ENCODE measurements at regions not wholly inside any gene's neighbourhood (a gene's known extent, or its start where the extent isn't known, plus 50 kb on each side); places are given as distances from the start of the nearest gene placed in this dataset.
"Not testable (repeated sequence)": the region's sequence is repeated elsewhere in the genome, so short reads cannot be mapped to it uniquely, and the experiment has no call there.

DNA sequence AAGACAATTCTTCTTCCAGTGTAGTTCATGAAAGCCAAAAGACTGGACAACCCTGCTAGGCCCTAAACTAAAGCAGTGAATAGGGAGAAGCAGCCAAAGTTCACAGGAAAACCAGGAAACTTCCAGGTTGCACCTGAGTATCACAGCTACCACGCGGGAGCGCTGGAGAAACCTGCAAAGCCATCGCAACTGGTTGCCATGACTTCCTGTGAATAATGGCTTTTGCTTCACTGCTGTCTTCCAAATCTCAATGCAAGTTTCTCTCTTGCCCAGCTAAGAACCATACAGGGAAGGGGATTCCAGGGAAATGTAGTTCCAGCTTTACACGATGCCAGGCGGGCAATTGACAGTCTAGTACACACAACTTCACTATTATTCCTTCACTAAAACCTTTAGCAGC, 114.1 kb downstream of the GXYLT1 start:
- no peak for DNase-seq

DNA sequence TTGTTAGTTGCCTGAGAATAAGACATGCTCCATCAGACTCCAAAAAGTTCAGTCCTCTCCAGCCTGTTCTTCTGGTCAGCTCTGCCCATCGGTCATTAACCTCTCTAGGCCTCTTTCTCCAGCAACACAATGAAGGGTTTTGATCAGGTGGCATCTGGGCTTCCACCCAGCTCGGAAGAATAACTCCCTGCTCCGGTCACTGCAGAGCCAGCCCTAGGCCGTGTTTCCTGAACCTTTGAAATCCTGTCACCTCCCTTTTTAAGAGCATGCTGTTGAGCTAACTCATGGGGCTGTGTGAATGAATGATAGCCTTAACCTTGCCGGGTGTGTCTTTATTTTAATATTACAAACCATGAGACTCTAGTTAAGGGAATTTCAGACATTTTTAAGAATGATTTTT, 117.1 kb downstream of the GXYLT1 start:
- no peak for DNase-seq

DNA sequence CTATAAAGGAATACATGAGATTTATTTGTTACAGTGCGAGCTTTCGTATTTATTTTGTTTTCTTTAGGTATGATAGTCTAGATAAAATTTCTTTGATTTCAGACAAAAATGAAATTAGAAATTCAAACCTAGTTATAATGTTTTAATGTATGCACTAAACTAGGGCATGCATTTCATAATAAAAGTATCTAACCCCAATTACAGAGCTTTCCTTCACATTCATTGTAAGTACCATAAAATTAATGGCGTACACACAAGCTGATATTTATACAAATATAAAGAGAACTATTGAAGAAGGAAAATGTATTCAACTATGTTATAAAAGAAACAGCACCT, 120.2 kb downstream of the GXYLT1 start:
- DNase-seq = peak; percentile 38

DNA sequence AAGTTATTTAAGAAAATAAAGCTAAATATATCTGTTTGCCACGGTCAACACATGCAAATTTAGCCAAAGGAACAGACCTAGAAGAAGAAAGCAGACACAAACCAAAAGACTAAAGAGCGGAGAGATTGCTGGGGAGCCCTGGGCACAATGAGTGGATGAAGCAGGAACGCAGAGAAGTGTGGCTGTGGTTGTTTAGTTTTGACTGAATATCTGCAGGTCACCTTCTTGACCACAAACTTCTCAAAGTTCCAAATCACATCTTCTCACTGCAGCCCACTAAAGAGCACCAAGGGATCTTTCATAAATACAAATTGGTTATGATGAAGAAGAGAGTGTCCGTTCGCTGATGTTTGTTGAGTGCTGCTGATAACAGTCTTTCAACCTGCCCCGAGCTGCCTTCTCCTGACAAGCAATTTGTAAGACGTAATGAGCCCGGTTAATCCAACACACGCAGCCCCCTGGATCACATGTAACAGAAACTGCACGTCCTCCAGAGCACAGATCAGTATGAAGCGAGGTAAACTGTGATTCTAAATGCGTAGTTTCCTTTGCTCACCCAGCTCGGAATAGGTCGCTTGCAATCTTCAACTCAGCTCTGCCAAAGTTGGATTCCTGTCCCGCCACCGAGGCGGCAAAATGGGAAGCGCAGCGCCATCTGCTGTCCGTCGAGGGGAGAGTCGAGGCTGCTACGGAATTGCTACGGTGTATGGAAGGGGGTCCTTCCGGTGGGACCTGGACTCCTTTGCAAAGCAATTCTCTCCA, 120.8 kb downstream of the GXYLT1 start:
- peak; percentile 90 for DNase-seq

DNA sequence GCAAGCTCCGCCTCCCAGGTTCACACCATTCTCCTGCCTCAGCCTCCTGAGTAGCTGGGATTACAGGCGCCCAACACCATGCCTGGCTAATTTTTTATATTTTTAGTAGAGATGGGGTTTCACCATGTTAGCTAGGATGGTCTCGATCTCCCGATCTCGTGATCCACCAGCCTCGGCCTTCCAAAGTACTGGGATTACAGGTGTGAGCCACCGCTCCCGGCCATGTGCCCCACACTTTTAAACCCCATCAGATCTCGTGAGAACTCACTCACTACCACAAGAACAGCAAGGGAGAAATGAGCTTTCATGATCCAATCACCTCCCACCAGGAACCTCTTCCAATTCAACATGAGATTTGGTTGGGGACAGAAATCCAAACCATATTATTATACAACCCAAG, 122.7 kb downstream of the GXYLT1 start:
- not testable (repeated sequence) for DNase-seq

DNA sequence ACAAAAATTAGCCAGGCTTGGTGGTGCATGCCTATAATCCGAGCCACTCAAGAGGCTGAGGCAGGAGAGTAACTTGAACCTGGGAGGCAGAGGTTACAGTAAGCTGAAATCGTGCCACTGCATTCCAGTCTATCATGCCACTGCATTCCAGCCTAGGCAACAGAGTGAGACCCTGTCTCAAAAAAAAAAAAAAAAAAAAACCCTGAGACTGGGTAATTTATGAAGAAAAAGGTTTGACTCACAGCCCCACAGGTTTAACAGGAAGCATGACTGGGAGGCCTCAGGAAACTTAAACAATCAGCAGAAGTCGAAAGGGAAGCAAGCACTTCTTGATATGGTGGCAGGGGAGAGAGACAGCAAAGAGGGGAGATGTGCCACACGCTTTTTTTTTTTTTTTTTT, 123.2 kb downstream of the GXYLT1 start:
- DNase-seq = no peak

DNA sequence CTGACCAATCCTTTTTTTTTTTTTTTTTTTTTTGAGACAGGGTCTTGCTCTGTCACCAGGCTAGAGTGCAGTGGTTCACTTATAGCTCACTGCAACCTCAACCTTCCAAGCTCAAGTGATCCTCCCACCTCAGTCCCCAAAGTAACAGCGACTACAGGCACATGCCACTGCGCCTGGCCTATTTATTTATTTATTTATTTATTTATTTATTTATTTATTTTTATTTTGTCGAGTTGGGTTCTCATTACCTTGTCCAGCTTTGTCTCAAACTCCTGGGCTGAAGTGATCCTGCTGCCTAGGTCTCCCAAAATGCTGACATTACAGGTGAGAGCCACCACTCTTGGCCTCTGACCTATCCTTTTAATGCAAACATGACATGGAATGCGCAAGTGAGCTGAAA, 124.4 kb downstream of the GXYLT1 start:
- DNase-seq = no peak

DNA sequence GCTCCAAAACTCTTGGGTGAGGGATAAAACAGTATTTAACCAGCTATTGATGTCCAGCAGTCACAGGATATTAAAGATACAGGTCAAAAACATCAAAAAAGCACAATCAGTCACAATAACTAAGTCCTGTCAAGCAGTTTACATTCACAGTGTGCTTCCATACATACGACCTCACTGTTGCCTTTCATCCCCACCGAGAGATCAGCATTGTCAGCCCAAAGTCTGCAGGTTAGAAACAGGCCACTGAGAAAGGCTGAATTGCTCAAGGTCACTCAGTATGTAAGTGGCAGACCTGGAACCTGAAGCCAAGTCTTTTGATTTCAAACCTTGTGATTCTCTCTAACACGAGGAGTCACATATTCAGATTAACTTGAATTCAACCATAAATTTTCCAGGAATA, 124.9 kb downstream of the GXYLT1 start:
- DNase-seq = no peak

DNA sequence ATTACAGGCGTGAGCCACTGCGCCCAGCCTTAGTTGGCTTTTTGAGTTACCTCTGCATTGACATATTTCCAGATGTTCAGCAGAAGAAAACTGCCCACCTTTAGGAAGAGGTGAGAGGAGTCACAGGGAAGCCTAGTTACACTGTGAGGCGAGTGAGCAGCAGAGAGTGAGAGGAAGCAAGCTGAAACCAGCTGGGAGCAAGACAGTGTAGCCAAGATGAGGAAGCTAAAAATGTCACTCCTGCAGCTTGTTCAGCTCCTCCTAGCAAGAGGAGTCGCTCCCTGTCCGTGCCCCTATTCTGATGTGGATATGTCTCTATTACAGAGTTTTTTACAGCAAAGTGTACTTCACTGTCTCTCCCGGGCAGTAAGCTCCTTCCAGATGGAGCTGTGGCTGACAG, 127.6 kb downstream of the GXYLT1 start:
- DNase-seq = peak; percentile 21

DNA sequence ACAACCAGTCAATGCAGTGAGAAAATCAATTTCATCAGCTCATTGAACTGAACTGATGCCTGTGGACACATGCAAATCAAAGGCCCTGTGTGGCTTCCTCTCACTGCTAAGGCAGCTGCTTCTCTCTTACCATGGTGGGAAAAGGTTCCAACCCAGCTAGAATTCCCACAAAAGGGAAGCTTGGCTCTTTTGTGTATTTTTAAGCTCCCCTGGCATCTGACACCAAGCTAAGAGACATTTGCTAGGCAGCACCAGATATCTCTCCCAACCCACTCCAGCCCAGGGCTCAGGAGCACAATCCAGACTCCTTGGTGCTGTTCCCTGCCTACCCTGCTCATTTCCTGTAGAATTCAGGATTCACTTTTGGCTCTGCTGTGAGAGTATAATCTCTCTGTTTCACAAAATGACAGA, 129.6 kb downstream of the GXYLT1 start:
- no peak for DNase-seq

DNA sequence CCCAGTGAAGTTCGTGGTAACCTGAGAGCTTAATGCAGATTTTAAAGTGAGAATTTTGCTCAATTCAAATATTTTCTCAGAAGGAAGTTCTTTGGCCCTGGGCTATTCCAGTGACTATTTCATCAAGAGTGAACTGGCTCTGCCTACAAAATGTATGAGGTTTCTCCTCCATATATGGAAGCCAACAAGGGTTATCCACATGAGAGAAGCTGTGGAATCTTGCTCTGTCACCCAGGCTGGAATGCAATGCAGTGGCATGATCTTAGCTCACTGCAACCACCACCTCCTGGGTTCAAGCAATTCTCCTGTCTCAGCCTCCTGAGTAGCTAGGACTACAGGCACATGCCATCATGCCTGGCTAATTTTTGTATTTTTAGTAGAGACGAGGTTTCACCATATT, 132.2 kb downstream of the GXYLT1 start:
- DNase-seq = not testable (repeated sequence)

DNA sequence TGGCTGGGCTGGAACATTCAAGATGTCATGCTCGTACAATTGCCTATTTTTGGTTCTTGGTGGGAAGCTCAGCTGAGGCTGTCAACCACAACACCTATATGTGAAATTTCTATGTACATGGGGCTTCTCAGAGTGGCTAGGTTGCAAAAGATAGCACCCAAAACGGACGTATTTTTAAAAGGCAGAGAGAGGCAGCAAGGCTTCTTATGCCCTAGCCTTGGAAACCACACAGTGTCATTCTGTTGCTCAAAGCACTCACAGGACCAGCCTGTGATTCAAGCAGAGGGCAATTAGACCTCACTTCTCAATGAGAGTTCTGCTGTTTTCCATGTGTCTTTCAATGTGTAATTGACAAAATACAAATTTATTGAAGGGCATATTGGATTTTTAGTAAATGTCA, 134.0 kb downstream of the GXYLT1 start:
- DNase-seq = no peak

DNA sequence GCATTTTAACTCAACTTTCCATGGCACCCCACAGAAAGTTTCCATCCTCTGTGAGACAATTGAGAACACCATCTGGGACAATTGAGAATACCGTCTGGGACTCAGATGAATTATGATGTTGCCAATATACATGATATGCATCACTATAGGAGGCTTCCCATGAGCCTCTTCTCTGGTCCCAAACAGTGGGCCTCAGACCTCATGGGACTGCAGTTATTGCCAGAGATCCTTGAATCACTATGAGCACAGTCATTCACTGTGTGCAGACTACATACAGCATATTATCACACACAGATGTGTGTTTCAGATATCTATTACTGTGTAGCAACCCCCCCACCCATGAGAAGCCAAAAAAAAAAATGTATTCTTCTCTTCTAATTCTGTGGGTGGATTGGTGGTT, 134.4 kb downstream of the GXYLT1 start:
- DNase-seq = peak; percentile 6

DNA sequence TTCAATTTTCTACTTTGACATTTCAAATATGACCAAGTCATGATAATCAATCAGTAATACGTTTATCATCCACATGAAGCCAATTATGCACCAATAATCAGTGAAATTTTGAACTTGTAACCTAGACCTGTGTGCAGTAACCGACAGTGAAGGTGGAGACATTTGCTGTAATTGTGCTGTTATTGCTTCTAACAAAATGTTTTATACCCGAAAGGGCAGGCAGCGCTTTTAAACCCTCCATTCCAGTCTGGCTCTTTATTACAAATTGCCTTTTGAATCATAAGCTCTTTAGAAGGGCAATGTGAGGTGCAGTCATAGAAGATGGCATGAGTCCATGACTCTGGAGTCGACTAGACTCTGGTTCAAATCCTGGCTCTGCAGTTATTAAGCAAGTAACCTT, 135.7 kb downstream of the GXYLT1 start:
- no peak for DNase-seq

DNA sequence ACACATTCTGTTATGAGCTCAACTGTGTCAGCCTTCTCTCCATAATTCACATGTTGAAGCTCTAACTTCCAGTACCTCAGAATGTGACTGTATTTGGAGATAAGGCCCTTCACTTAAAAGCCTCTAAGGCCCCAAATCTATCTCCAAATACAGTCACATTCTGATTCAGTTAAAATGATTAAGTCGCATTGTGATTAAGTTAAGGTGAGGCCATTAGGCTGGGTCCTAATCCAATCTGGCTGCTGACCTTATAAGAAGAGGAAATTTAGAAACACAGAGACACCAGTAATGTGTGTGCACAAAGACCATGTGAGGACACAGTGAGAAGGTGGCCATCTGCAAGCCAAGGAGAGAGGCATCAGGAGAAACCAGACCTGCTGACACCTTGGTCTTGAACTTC, 141.6 kb downstream of the GXYLT1 start:
- no peak for DNase-seq

DNA sequence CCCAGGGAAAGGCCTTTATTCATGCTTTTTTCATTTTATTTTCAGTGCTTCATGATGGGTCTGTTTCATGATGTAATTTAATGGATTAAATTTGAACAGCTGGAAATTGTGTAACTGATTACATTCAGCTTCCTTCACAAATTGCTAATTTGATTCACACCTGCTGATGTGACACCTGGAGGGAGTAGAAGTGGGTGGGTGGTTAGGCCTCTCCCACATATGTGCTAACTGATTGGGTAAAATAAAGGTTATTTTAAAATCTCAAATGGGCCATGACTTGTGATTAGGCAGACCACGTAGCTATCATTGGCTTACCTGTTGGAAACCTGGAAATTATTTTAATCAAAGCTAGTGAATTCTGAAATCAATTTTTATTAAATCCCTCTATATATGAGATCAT, 142.1 kb downstream of the GXYLT1 start:
- no peak for DNase-seq

DNA sequence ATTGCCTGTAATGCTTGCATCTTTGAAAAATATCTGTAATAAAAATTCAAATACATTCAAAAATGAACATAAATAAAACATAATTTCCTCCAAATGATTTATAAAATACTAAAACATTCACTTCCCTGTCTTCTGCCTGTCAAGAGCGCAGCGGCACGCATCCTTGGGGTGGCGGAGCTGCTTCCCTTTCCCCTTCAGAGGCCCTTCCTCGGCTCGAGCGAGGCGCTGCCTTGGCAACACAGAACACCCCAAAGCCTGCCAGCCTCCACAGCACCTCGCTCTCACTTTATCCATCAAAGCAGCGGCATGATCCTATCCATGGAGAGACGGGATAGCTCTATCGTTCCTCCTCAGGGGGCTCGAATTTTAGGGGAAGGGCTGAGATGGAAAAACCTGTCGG, 146.2 kb downstream of the GXYLT1 start:
- no peak for DNase-seq

DNA sequence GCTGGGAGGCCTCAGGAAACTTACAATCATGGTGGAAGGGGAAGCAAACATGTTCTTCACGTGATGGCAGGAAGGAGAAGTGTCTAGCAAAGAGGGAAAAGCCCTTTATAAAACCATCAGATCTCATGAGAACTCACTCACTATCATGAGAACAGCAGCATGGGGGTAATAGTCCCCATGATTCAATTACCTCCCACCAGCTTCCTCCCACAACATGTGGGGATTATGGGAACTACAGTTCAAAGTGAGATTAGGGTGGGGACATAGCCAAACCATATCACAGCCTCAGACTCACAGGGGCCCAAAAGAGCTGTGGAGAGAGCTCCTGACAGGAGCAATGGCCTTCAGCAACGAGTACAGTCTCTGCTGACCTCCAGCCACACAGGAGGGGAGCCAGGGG, 151.4 kb downstream of the GXYLT1 start:
- peak; percentile 15 for DNase-seq

DNA sequence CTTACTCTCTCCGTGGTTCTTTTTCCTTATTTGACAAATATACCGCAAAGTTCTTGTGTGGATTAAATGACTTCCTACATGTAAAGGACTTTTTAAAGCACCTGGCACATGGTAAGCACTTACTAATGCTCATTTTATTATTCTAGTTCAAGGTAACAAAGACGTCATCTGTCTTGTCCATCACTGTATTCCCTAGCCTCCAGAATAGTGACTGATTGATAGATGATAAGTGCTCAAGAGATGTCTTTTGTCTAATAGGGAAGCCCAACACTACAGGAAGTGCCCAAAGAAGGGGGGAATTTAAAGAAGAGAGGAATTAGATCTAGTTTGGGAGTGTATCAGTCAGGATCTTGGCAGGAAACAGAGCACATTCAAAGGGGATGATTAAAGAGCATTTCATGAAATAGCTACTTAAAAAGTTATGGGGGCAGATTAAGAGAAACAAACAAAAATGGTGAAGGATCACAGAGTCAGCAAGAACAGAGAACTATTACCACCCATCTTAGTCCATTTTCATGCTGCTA, 151.9 kb downstream of the GXYLT1 start:
- no peak for DNase-seq

DNA sequence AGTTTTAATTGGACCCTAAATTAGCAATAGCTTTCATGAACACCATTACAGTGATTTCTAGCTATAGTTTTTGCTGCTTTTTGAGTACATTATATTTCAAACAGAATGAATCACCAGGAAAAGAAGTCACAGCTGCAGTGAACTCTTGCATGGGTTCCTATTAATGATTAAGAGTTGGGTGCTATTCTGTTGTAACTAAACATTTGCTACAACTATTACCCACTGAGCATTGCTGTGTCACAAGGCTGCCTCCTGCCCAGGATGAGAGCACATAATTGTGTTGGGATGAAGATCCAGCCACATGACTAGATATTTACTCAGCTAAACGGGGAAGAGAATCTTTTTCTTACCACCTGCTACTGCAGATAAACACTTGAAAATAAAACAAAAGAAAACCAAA, 152.7 kb downstream of the GXYLT1 start:
- no peak for DNase-seq

DNA sequence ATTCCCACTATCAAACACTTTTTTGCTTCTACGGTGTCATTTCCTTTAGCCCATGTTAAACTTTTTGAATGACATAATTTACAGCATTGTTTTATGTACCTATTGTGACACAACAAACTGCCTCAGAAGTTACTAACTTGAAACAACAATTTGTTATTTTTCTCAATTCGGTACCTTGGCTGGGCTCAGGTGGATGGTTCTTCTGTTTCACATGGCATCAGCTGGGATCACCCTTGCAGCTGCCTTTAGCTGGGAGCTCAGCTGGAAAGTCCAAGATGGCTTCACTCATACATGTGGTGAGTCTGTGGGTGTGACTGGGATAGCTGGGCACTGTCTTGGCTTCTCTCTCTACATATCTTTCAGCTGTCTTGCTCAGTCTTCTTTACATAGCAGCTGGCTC, 156.0 kb downstream of the GXYLT1 start:
- DNase-seq = no peak

DNA sequence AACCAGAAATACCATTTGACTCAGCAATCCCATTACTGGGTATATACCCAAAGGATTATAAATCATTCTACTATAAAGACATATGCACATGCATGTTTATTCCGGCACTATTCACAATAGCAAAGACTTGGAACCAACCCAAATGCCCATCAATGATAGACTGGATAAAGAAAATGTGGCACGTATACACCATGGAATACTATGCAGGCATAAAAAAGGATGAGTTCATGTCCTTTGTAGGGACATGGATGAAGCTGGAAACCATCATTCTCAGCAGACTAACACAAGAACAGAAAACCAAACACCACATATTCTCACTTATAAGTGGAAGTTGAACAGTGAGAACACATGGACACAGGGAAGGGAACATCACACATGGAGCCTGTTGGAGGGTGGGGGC, 158.2 kb downstream of the GXYLT1 start:
- not testable (repeated sequence) for DNase-seq

DNA sequence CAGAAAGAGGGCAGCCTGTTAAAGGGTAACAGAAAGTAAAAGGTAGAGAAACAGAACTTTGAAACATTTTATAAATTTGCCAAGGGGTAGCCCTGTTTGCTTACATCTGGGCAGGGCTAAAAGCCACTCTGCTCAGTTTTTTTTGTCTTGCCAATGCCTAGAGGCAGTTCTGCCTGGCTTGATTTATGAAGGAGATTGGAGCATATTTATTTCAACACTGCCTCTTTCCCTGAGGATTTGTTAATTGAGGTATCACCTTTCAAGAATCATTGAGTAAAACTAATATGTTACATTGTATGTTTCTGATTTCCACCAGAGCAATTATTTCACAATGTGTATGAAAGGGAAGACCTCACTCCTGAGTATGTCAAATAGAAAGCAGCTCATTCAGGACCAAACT, 160.8 kb downstream of the GXYLT1 start:
- DNase-seq = no peak

DNA sequence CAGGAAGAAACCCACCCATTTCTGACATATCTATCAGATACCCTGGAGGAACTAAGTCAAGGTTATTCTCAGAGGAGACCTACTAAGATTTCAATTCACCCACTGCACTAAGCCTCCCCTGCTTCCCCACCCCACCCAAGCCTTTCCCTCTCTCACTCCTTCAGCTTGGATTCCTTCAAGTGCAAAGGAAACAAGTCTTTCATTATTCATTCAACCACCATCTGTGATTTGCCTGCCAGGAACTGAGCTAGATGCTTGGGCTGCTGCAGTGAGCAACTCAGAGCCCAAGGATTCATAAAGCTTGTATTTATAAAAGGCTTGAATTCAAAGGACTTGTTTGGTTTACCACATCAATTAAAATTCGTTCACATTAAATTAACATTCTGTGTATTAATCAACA, 161.3 kb downstream of the GXYLT1 start:
- DNase-seq = no peak

DNA sequence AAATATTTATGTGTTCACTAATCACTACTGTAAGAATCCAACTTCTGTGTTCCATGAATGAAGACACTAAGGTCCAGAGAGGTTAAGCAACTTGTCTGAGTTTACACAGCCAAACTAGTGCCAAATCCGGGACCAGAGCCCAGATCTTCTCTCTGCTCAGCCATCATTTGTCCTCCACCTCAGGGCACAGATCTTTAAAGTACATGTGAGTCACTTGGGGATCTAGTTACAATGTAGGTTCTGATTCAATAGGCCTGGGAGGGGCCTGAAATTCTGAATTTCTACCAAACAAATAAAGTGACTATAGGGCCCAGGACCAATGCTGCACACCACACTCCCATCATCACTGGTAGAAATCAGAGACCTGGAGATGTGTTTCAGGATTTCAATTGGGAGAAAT, 162.9 kb downstream of the GXYLT1 start:
- no peak for DNase-seq

All from OCI-M1 (cell line).